ENCODE measurements at regions not wholly inside any gene's neighbourhood (a gene's known extent, or its start where the extent isn't known, plus 50 kb on each side); places are given as distances from the start of the nearest gene placed in this dataset.
"Not testable (repeated sequence)": the region's sequence is repeated elsewhere in the genome, so short reads cannot be mapped to it uniquely, and the experiment has no call there.

DNA sequence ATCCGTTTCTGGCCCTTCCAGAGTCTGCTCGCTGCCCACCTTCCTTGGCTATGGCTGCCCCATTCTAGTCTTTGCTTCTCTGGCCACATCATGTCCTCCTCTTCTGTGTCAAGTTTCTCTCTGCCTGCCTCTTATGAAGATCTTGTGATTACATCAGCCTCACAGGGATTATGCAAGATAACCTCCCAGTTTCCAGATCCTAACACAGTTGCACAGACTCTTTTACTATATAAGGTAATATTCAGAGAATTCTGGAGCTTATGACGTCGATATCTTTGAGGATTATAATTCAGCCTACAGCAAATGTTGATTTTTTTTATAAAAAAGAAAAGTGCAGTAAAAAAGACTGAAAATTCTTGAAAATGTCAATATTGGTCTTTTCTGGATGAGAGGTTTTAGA lies 97.2 kb upstream of the CRYM start:
- not testable (repeated sequence) for H3K27me3 ChIP-seq (ENCODE audit: control insufficient read depth, insufficient read depth, low read length); H3K4me1 ChIP-seq (ENCODE audit: control insufficient read depth, insufficient read depth, low read length); H3K36me3 ChIP-seq (ENCODE audit: control insufficient read depth, insufficient read depth, low read length); H3K4me3 ChIP-seq (ENCODE audit: low read length); H3K27ac ChIP-seq (ENCODE audit: low read length); DNase-seq; H3K9me3 ChIP-seq (ENCODE audit: control insufficient read depth, low read depth, low read length)
- no CpG with 5 or more reads among the region's 4 CpGs for WGBS (ENCODE audit: insufficient coverage, low lambda C conversion rate)

DNA sequence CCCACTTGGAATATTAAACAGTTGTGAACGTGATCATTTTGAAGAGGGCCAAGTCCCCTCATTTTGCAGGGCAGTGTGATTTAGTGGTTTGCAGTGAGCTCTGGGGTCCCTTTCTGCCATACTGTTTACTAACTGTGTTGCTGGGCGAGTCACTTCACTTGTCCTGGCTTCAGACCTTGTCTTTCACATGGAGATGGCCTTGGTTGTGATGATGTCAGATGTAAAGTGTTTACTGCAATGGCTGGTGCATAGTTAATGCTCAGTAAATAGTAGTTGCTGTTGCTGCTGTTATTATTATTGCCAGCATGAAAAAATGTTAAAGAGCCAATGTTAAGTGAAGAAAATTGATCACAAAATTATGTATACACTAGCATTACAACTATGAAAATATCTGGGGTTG lies 95.4 kb upstream of the CRYM start:
- WGBS (ENCODE audit: insufficient coverage, low lambda C conversion rate), result no CpG with 5 or more reads among the region's 2 CpGs
- DNase-seq; H3K36me3 ChIP-seq (ENCODE audit: control insufficient read depth, insufficient read depth, low read length); H3K4me3 ChIP-seq (ENCODE audit: low read length); H3K9me3 ChIP-seq (ENCODE audit: control insufficient read depth, low read depth, low read length); H3K27me3 ChIP-seq (ENCODE audit: control insufficient read depth, insufficient read depth, low read length); H3K4me1 ChIP-seq (ENCODE audit: control insufficient read depth, insufficient read depth, low read length); H3K27ac ChIP-seq (ENCODE audit: low read length): not testable (repeated sequence)

DNA sequence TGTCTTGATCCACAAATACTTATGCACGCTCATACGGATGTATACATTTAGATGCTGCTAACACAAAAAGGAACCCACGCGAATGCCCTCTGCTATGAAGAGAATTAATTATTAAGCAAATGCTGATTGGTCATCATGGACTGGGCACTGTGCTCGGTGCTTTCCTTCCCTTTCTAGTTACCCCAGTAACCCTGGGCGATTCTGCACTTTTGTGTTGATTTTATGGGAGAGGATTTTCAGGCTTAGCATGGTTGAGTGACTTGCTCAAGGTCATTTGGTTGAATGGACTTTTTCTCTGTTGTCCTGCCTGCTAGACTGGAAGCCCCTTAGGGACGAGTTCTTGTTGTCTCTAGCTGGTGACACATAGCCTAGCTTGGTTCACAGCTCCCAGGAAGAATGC lies 94.8 kb upstream of the CRYM start:
- not testable (repeated sequence) for H3K4me1 ChIP-seq (ENCODE audit: control insufficient read depth, insufficient read depth, low read length); H3K4me3 ChIP-seq (ENCODE audit: low read length); H3K36me3 ChIP-seq (ENCODE audit: control insufficient read depth, insufficient read depth, low read length); H3K27ac ChIP-seq (ENCODE audit: low read length); DNase-seq; H3K9me3 ChIP-seq (ENCODE audit: control insufficient read depth, low read depth, low read length); H3K27me3 ChIP-seq (ENCODE audit: control insufficient read depth, insufficient read depth, low read length)
- no CpG with 5 or more reads among the region's 7 CpGs for WGBS (ENCODE audit: insufficient coverage, low lambda C conversion rate)

DNA sequence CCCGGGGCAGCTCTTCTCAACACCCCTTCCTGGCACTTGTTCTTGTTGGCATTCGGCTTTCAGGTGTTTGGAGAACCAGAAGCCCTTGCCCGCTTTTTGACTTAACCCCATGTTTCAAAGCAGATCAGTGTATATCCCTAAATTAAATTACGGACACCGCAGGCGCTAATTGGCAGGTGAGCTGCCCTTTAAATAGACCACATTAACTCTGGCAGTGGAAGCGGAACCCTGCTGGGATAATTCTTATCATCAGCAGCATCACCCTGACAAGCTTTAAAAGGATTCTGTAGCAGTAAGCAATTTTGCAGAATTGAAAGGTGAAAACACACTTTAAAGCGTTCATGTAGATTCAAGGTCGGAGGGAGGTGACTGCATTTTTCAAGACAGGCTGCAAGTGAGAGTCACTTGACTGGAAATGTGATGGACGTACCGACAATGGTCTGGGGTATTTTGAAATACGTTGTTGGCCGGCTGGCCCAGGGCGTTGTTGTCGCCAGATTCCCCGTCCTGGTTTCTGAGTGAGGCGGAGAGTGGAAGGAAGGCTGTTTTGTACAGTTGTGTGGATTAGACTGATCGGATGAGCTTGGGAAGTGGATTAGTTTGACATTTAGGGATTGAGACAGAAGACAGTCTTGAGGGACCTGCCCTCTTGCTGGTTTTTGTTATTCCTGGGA lies 94.2 kb upstream of the CRYM start:
- H3K4me3 ChIP-seq (ENCODE audit: low read length); H3K4me1 ChIP-seq (ENCODE audit: control insufficient read depth, insufficient read depth, low read length); H3K27ac ChIP-seq (ENCODE audit: low read length); H3K36me3 ChIP-seq (ENCODE audit: control insufficient read depth, insufficient read depth, low read length); DNase-seq; H3K27me3 ChIP-seq (ENCODE audit: control insufficient read depth, insufficient read depth, low read length); H3K9me3 ChIP-seq (ENCODE audit: control insufficient read depth, low read depth, low read length): not testable (repeated sequence)
- no CpG with 5 or more reads among the region's 18 CpGs for WGBS (ENCODE audit: insufficient coverage, low lambda C conversion rate)

DNA sequence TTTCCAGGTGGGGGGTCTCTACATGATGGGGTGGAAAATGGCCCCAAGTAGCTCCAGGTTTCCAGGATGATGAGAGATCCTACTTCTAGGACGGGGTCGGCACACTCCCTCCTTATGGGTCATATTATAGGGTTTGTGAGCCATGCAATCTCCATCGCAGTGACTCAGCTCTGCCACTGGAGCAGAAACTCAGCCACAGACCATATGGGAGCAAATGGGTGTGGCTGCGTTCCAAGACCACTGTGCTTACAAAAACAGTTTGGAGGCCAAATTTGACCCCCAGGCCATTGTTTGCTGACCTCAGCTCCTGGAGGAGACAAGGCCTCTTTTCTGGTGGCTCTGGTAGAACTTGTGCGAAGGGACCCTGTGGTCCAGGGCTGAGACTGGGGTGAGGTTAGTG lies 92.7 kb upstream of the CRYM start:
- H3K36me3 ChIP-seq (ENCODE audit: control insufficient read depth, insufficient read depth, low read length); H3K9me3 ChIP-seq (ENCODE audit: control insufficient read depth, low read depth, low read length); H3K27ac ChIP-seq (ENCODE audit: low read length); H3K4me1 ChIP-seq (ENCODE audit: control insufficient read depth, insufficient read depth, low read length); H3K27me3 ChIP-seq (ENCODE audit: control insufficient read depth, insufficient read depth, low read length); DNase-seq; H3K4me3 ChIP-seq (ENCODE audit: low read length): not testable (repeated sequence)
- whole genome bisulfite sequencing (ENCODE audit: insufficient coverage, low lambda C conversion rate), result no CpG with 5 or more reads among the region's 5 CpGs

DNA sequence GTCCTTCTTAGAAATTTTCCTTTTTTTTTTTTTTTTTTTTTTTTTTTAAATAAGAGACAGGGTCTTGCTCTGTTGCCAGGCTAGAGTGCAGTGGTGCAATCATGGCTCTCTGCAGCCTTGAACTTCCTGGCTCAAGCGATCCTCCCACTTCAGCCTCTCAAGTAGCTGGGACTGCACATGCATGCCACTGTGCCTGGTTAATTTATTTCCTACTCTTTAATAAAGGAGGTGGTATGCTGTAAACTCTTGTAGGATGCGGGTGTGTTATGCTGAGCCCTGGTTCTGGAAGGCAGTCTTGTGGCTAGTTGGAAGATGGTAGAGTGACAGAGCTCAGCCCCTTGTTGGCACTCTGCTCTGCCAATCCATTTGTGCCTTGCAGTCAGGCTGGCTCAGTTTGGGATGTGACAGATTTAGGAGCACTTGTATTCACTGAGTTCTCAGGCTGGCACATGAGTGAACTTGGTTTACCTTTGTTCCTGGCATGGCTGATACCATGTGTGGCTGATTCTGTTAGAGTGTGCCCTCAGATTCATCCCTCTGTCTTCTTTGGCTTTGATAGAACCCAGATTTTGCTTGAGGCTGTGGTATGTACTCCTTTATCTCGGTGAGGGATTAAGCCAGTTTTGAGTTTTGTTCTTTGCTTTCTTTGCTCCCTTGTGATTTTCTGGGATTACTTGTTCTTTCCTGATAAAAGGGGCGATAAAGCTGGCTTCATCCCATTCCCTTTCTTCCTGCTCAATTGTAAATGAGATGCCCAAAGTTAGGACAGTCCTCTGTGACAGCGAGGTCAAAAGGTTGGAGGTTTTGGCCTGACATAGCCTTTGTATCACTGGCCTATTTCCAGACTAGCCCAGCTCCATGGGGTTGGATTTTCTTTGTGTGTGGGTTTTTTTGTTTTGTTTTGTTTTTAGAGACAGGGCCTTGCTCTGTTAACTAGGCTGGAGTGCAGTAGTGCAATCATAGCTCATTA lies 91.2 kb upstream of the CRYM start:
- not testable (repeated sequence) for H3K36me3 ChIP-seq (ENCODE audit: control insufficient read depth, insufficient read depth, low read length); H3K4me1 ChIP-seq (ENCODE audit: control insufficient read depth, insufficient read depth, low read length); H3K27me3 ChIP-seq (ENCODE audit: control insufficient read depth, insufficient read depth, low read length); DNase-seq; H3K27ac ChIP-seq (ENCODE audit: low read length); H3K9me3 ChIP-seq (ENCODE audit: control insufficient read depth, low read depth, low read length); H3K4me3 ChIP-seq (ENCODE audit: low read length)
- WGBS (ENCODE audit: insufficient coverage, low lambda C conversion rate), result no CpG with 5 or more reads among the region's 5 CpGs

DNA sequence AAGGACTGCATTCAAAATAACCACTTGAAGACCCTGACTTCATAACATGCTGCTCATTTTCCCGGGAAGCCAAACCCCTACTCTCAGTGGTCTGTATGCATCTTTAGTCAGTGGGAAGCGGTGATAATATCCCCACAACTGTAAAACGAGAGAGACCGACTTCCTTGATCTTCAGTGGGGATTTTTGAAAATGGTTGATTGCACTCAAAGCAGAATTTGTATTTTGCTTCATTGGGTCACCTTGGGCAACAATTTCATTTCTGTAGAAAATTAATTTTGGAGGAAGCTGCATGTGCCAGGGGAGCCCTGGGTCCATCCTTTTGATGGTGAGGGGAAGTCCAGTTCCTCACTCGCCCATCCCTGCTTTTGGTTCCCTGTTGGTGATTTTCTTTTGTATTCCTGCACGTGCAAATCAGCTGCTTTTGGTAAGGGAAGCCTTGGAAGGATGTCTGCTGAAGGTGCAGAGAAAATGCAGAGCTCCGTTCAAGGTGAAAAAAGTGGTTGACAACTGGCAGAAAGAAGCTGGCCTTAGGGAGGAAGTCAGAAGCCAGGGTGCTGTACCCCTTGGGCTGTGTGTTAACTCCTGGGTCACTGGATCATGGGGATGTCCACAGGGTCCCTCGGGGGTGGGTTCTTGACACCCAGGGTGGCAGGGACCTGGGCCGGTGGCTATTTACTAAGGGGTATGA lies 89.8 kb upstream of the CRYM start:
- not testable (repeated sequence) for DNase-seq; H3K27me3 ChIP-seq (ENCODE audit: control insufficient read depth, insufficient read depth, low read length); H3K36me3 ChIP-seq (ENCODE audit: control insufficient read depth, insufficient read depth, low read length); H3K4me1 ChIP-seq (ENCODE audit: control insufficient read depth, insufficient read depth, low read length); H3K4me3 ChIP-seq (ENCODE audit: low read length); H3K9me3 ChIP-seq (ENCODE audit: control insufficient read depth, low read depth, low read length); H3K27ac ChIP-seq (ENCODE audit: low read length)
- WGBS (ENCODE audit: insufficient coverage, low lambda C conversion rate), result no CpG with 5 or more reads among the region's 9 CpGs

DNA sequence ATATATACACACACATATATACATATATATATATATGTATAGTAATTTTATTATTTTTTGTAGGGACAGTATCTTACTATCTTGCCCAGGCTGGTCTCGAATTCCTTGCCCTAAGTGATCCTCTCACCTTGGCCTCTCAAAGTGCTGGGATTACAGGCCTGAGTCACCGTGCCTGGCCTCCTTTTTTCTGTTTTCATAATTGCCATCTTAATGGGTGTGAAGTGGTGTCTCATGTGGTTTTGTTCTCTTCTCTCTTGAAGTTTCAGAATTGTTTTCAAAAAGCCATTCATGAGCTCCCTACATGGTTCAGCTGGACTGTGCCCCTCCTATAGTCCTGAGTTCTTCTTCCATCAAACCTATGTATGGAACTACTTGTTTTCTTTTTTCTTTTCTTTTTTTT lies 88.9 kb upstream of the CRYM start:
- not testable (repeated sequence) for H3K36me3 ChIP-seq (ENCODE audit: control insufficient read depth, insufficient read depth, low read length); H3K27ac ChIP-seq (ENCODE audit: low read length); H3K9me3 ChIP-seq (ENCODE audit: control insufficient read depth, low read depth, low read length); H3K27me3 ChIP-seq (ENCODE audit: control insufficient read depth, insufficient read depth, low read length); DNase-seq; H3K4me1 ChIP-seq (ENCODE audit: control insufficient read depth, insufficient read depth, low read length); H3K4me3 ChIP-seq (ENCODE audit: low read length)
- WGBS (ENCODE audit: insufficient coverage, low lambda C conversion rate), result no CpG with 5 or more reads among the region's 2 CpGs

DNA sequence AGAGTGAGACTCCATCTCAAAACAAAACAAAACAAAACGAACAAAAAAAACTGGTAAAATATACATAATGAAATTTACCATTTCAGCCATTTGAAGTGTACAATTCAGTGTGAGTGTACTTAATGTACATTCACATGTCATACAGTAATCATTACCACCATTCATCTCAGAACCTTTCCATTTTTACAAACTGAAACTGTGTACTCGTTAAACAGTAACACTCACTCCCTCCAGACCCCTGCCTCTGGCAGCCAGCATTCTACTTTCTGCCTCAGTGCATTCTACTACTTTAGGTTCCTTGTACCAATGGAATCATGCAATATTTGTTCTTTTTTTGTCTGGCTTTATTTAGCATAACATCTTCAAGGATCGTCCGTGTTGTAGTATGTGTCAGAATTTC lies 87.5 kb upstream of the CRYM start:
- not testable (repeated sequence) for H3K27me3 ChIP-seq (ENCODE audit: control insufficient read depth, insufficient read depth, low read length); H3K36me3 ChIP-seq (ENCODE audit: control insufficient read depth, insufficient read depth, low read length); H3K9me3 ChIP-seq (ENCODE audit: control insufficient read depth, low read depth, low read length); H3K4me3 ChIP-seq (ENCODE audit: low read length); H3K27ac ChIP-seq (ENCODE audit: low read length); H3K4me1 ChIP-seq (ENCODE audit: control insufficient read depth, insufficient read depth, low read length); DNase-seq
- WGBS (ENCODE audit: insufficient coverage, low lambda C conversion rate), result 80% methylated on average over 1 of the region's 4 CpGs

DNA sequence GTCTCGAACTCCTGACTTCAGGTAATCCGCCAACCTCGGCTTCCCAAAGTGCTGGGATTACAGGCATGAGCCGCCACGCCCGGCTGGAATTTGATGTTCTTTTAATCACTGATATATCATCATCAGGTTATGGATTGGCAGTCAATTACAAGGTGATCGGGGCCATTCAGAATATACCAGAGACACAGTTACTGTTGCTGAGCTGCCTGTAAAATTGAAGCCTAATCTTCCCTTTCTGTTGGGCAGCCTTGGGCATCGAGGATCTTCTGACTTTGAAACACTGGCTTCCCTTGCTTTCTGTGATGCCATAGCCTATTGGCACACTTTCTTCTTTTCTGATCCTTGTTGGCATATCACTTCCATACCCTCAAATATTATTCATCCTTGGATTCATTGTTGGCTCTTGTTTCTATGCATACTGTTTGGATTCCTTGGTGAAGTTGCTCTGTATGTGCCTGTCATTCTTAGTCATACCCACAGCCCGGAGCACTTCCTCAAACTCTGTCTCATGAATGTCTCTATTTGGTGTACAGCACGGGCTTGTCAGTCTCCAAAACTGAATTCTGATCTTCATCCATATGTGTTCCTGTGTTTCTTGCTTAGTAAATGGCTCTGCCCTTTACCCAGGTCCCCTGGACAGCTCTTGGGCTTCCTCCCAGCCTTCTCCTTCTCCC lies 85.6 kb upstream of the CRYM start:
- H3K27ac ChIP-seq (ENCODE audit: low read length); H3K4me1 ChIP-seq (ENCODE audit: control insufficient read depth, insufficient read depth, low read length); H3K9me3 ChIP-seq (ENCODE audit: control insufficient read depth, low read depth, low read length); H3K27me3 ChIP-seq (ENCODE audit: control insufficient read depth, insufficient read depth, low read length); H3K4me3 ChIP-seq (ENCODE audit: low read length); DNase-seq; H3K36me3 ChIP-seq (ENCODE audit: control insufficient read depth, insufficient read depth, low read length): not testable (repeated sequence)
- WGBS (ENCODE audit: insufficient coverage, low lambda C conversion rate), result no CpG with 5 or more reads among the region's 10 CpGs
